CD4-positive, CD25-positive, alpha-beta regulatory T cell (primary cell): ENCODE measurements at regions not wholly inside any gene's neighbourhood (a gene's known extent, or its start where the extent isn't known, plus 50 kb on each side); places are given as distances from the start of the nearest gene placed in this dataset.
"Not testable (repeated sequence)": the region's sequence is repeated elsewhere in the genome, so short reads cannot be mapped to it uniquely, and the experiment has no call there.

Experiments used
- ATAC-seq, 2 donors: fragments of 150-1000 bp; cut with Tn5 transposase; one replicate each; pipeline ENCODE4 v1.10.0; 2021; ENCODE audit warnings: low read depth in 2 of 2, moderate number of reproducible peaks in 2 of 2, moderate library complexity in 1 of 2
- DNase-seq, 3 donors: peaks; one replicate each; pipeline versions ENCODE4 v3.0.0 to v3.0.0-alpha.2; 2012 to 2022; ENCODE audit warnings: mixed read lengths in 1 of 3
- H3K27ac ChIP-seq: one replicate; pipeline ENCODE4 v1.7.0; 2013; ENCODE audit warnings: mild to moderate bottlenecking, low read length; ENCODE audit not compliant: insufficient read depth, poor library complexity, severe bottlenecking
- H3K27me3 ChIP-seq: one replicate; pipeline ENCODE4 v1.7.0; 2013; ENCODE audit warnings: low read length; ENCODE audit not compliant: control insufficient read depth, insufficient read depth
- H3K36me3 ChIP-seq: one replicate; pipeline ENCODE4 v1.7.0; 2013; ENCODE audit warnings: mild to moderate bottlenecking, low read length, moderate library complexity; ENCODE audit not compliant: control insufficient read depth, insufficient read depth
- H3K4me1 ChIP-seq: 2 replicates; pipeline ENCODE4 v1.7.0; 2013; ENCODE audit warnings: mild to moderate bottlenecking, low read length; ENCODE audit not compliant: insufficient read depth, control insufficient read depth, poor library complexity, severe bottlenecking
- H3K4me3 ChIP-seq: one replicate; pipeline ENCODE4 v1.7.0; 2013; ENCODE audit warnings: low read depth, mild to moderate bottlenecking, low read length, moderate library complexity
- H3K9me3 ChIP-seq, 2 experiments: 1 replicate in 1 of 2; 2 replicates in 1 of 2; pipeline ENCODE4 v1.7.0; 2013; ENCODE audit warnings: low read length in 2 of 2, mild to moderate bottlenecking in 1 of 2, moderate library complexity in 1 of 2; ENCODE audit not compliant: control insufficient read depth in 2 of 2
- H3K27ac Mint-ChIP-seq, 3 donors: one replicate each; pipeline ENCODE4 v1.8.0; 2020 to 2022; ENCODE audit warnings: mild to moderate bottlenecking in 3 of 3, mixed read lengths in 3 of 3, moderate library complexity in 2 of 3
- H3K27me3 Mint-ChIP-seq: one replicate; pipeline ENCODE4 v1.8.0; 2022; ENCODE audit warnings: mild to moderate bottlenecking, mixed read lengths
- H3K36me3 Mint-ChIP-seq: one replicate; pipeline ENCODE4 v1.8.0; 2020; ENCODE audit warnings: mixed read lengths
- H3K4me1 Mint-ChIP-seq, 4 donors: one replicate each; pipeline ENCODE4 v1.8.0; 2020 to 2022; ENCODE audit warnings: mixed read lengths in 4 of 4, mild to moderate bottlenecking in 1 of 4
- H3K4me3 Mint-ChIP-seq, 4 donors: one replicate each; pipeline ENCODE4 v1.8.0; 2020 to 2022; ENCODE audit warnings: mild to moderate bottlenecking in 4 of 4, mixed read lengths in 4 of 4, moderate library complexity in 3 of 4
- H3K9me3 Mint-ChIP-seq, 7 donors: one replicate each; pipeline ENCODE4 v1.8.0; 2020 to 2022; ENCODE audit warnings: mixed read lengths in 7 of 7, mild to moderate bottlenecking in 3 of 7, moderate library complexity in 2 of 7

- H3K9me3 ChIP-seq, result no peaks in the 10 kb centered on the region
- H3K36me3 ChIP-seq, result no peaks in the 10 kb centered on the region
- Mint-ChIP-seq H3K27me3 (peaks cover 10% of the 10 kb centered on the region), H3K4me3 (no peak overlapping the region), H3K27ac (no peak overlapping the region), H3K36me3 (no peaks in the 10 kb centered on the region), H3K4me1 (no peaks in the 10 kb centered on the region), H3K9me3 (peaks cover 0 to 3% (median 0%) of the 10 kb centered on the region in 7 donors)
- H3K27ac ChIP-seq, result no peak overlapping the region
- H3K4me1 ChIP-seq, result no peaks in the 10 kb centered on the region
- peaks cover 2% of the 10 kb centered on the region for H3K27me3 ChIP-seq
- DNase-seq, result no peak
- no peak for ATAC-seq
- H3K4me3 ChIP-seq, result no peak overlapping the region
These were observed 259.8 kb downstream of the FAM43A start for GRCh38 chr3:194945508-194945907.

DNA sequence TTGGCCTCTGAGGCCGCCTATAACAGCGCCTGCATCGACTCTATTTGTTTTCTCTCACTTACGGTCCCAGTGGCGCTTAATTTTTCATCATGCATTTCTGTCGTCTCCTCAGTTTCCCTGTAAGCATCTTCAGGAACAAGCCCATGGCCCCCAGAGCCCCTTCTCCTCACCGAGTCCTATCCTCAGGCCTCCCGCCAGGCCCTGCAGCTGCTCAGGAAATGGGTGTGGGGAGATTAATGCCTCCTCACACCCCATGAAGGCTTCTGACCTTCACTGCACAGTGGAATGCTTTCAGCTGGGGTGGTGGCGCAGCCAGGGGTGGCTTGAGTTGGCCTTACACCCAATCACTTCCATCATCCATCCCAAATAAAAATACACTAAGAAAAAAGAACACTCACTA, 260.4 kb downstream of the FAM43A start:
- Mint-ChIP-seq H3K4me3 (no peak overlapping the region), H3K9me3 (peaks cover 0 to 3% (median 0%) of the 10 kb centered on the region in 7 donors), H3K4me1 (no peaks in the 10 kb centered on the region), H3K27ac (no peak overlapping the region), H3K27me3 (peaks cover 4% of the 10 kb centered on the region), H3K36me3 (no peaks in the 10 kb centered on the region)
- H3K9me3 ChIP-seq, result no peaks in the 10 kb centered on the region
- ATAC-seq (no peak), DNase-seq (no peak)
- H3K27me3 ChIP-seq, result peaks cover 2% of the 10 kb centered on the region
- no peaks in the 10 kb centered on the region for H3K4me1 ChIP-seq
- H3K36me3 ChIP-seq, result no peaks in the 10 kb centered on the region
- no peak overlapping the region for H3K4me3 ChIP-seq
- no peak overlapping the region for H3K27ac ChIP-seq

GRCh38 chr3:194949592-194949991, 263.9 kb downstream of the FAM43A start:
- peaks cover 0 to 3% (median 0%) of the 10 kb centered on the region in 7 donors for H3K9me3 Mint-ChIP-seq
- no peak overlapping the region for H3K27ac Mint-ChIP-seq
- Histone ChIP-seq H3K4me3 (no peak overlapping the region), H3K9me3 (no peaks in the 10 kb centered on the region), H3K27ac (no peak overlapping the region), H3K36me3 (no peaks in the 10 kb centered on the region), H3K4me1 (no peaks in the 10 kb centered on the region), H3K27me3 (peaks cover 2% of the 10 kb centered on the region)
- DNase-seq (no peak), ATAC-seq (no peak)
- no peaks in the 10 kb centered on the region for H3K36me3 Mint-ChIP-seq
- H3K27me3 Mint-ChIP-seq, result peaks cover 9% of the 10 kb centered on the region
- H3K4me3 Mint-ChIP-seq, result no peak overlapping the region
- H3K4me1 Mint-ChIP-seq, result peaks cover 0 to 6% (median 0%) of the 10 kb centered on the region in 4 donors

- no peak for ATAC-seq
- no peaks in the 10 kb centered on the region for H3K9me3 ChIP-seq
These were observed 265.4 kb downstream of the FAM43A start for GRCh38 chr3:194950906-194951628.

GRCh38 chr3:194951629-194951920, 265.9 kb downstream of the FAM43A start:
- H3K27ac ChIP-seq, H3K27me3 ChIP-seq, H3K4me3 ChIP-seq, H3K4me1 ChIP-seq, ATAC-seq, DNase-seq, H3K36me3 Mint-ChIP-seq, H3K9me3 Mint-ChIP-seq, H3K9me3 ChIP-seq, H3K4me3 Mint-ChIP-seq, H3K4me1 Mint-ChIP-seq, H3K36me3 ChIP-seq, H3K27ac Mint-ChIP-seq: not testable (repeated sequence)
- H3K27me3 Mint-ChIP-seq, result peaks cover 14% of the 10 kb centered on the region

More at GRCh38 chr3:194950906-194951628, 265.4 kb downstream of the FAM43A start:
- no peak overlapping the region for H3K4me3 ChIP-seq
- no peaks in the 10 kb centered on the region for H3K4me1 ChIP-seq
- no peaks in the 10 kb centered on the region for H3K36me3 ChIP-seq
- Mint-ChIP-seq H3K4me3 (no peak overlapping the region), H3K27ac (no peak overlapping the region), H3K4me1 (peaks cover 0 to 6% (median 0%) of the 10 kb centered on the region in 4 donors), H3K27me3 (peaks cover 14% of the 10 kb centered on the region), H3K9me3 (peaks cover 0 to 3% (median 0%) of the 10 kb centered on the region in 7 donors), H3K36me3 (no peaks in the 10 kb centered on the region)
- H3K27me3 ChIP-seq, result peaks cover 2% of the 10 kb centered on the region
- no peak for DNase-seq
- H3K27ac ChIP-seq, result no peak overlapping the region

DNA sequence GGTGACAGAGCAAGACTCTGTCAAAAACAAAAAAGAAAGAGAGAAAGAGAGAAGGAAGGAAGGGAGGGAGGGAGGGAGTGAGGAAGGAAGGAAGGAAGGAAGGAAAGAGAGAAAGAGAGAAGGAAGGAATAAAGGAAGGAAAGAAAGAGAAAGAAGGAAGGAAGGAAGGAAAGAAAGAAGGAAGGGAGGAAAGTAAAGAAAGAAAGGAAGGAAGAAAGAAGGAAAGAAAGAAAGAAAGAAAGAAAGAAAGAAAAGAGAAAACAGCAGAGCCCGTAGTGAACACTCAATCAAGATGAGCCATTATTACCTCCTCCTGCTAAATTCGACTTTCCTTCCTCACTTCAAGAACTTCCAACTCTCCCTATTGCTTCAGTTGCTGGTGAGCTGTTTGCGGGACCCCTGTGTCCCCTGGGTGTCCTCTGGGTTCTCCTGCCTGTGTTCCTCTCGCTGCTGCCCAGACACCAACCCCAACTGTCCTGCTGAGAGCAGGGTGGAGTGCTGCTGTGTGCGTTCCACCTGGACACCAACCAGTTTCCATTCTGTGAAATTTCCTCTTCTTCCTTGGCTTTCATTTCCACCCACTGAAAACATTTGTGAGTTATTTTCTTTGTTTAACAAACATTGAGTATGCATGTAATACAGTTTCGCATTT, 266.4 kb downstream of the FAM43A start:
- DNase-seq, result no peak
- no peaks in the 10 kb centered on the region for H3K9me3 ChIP-seq
- Mint-ChIP-seq H3K4me3 (no peak overlapping the region), H3K27me3 (peaks cover 18% of the 10 kb centered on the region), H3K36me3 (no peaks in the 10 kb centered on the region), H3K27ac (no peak overlapping the region), H3K9me3 (peaks cover 0 to 3% (median 0%) of the 10 kb centered on the region in 7 donors), H3K4me1 (peaks cover 0 to 6% (median 0%) of the 10 kb centered on the region in 4 donors)
- no peak overlapping the region for H3K27ac ChIP-seq
- H3K4me1 ChIP-seq, result no peaks in the 10 kb centered on the region
- H3K36me3 ChIP-seq, result no peaks in the 10 kb centered on the region
- no peak for ATAC-seq
- no peak overlapping the region for H3K4me3 ChIP-seq
- H3K27me3 ChIP-seq, result peaks cover 2% of the 10 kb centered on the region

GRCh38 chr3:194952841-194953241, 267.2 kb downstream of the FAM43A start:
- Histone ChIP-seq H3K4me3 (no peak overlapping the region), H3K4me1 (no peaks in the 10 kb centered on the region), H3K9me3 (no peaks in the 10 kb centered on the region), H3K27ac (no peak overlapping the region), H3K36me3 (no peaks in the 10 kb centered on the region), H3K27me3 (peaks cover 2% of the 10 kb centered on the region)
- Mint-ChIP-seq H3K36me3 (no peaks in the 10 kb centered on the region), H3K4me3 (no peak overlapping the region), H3K27me3 (peaks cover 19% of the 10 kb centered on the region), H3K9me3 (no peaks in the 10 kb centered on the region), H3K4me1 (peaks cover 0 to 6% (median 0%) of the 10 kb centered on the region in 4 donors), H3K27ac (no peak overlapping the region)
- DNase-seq, result no peak
- no peak for ATAC-seq

GRCh38 chr3:194953291-194953690, 267.6 kb downstream of the FAM43A start:
- Mint-ChIP-seq H3K9me3 (no peaks in the 10 kb centered on the region), H3K27ac (no peak overlapping the region)

More at GRCh38 chr3:194953291-194953690, 267.6 kb downstream of the FAM43A start:
- Histone ChIP-seq H3K27me3 (peaks cover 2% of the 10 kb centered on the region), H3K27ac (no peak overlapping the region), H3K4me1 (no peaks in the 10 kb centered on the region), H3K9me3 (no peaks in the 10 kb centered on the region), H3K4me3 (no peak overlapping the region), H3K36me3 (no peaks in the 10 kb centered on the region)
- no peak for ATAC-seq
- Mint-ChIP-seq H3K4me3 (no peak overlapping the region), H3K4me1 (peaks cover 0 to 6% (median 0%) of the 10 kb centered on the region in 4 donors), H3K36me3 (no peaks in the 10 kb centered on the region), H3K27me3 (peaks cover 19% of the 10 kb centered on the region)
- DNase-seq, result no peak
